NCI-H2171 (cell line): ENCODE measurements at regions not wholly inside any gene's neighbourhood (a gene's known extent, or its start where the extent isn't known, plus 50 kb on each side); places are given as distances from the start of the nearest gene placed in this dataset.
A peak's percentile ranks its signal among the peaks of the same experiment; 100 is the strongest.

Experiments used
- DNase-seq: peaks from one replicate; lab custom pipeline; 2025; lab: John Stamatoyannopoulos, UW

GRCh38 chr18:26700728-26701127 is 152.4 kb upstream of the KCTD1 start:
- DNase-seq = no peak

DNA sequence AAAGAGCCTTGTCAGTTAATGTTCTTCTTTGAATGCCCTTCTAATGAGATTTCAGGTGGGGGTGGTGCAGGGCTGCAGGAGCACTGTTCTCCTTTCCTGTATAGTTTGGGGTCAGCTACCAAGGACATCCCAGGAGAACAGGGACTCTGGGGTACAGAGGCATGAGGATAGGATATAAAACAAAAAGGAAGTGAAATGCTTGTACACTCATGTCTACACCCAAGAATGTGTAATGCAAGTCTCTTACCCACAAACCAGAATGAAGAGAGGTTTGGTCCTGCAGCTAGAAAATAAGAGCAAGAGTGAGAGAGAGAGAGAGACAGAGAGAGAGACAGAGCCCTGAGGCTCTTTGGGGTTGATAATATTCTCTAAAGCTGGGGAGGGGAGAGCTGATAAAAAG is 151.8 kb upstream of the KCTD1 start:
- DNase-seq = no peak

GRCh38 chr18:26697186-26697884 is 149.0 kb upstream of the KCTD1 start:
- no peak for DNase-seq

GRCh38 chr18:26696786-26697185 is 148.4 kb upstream of the KCTD1 start:
- DNase-seq = no peak

DNA sequence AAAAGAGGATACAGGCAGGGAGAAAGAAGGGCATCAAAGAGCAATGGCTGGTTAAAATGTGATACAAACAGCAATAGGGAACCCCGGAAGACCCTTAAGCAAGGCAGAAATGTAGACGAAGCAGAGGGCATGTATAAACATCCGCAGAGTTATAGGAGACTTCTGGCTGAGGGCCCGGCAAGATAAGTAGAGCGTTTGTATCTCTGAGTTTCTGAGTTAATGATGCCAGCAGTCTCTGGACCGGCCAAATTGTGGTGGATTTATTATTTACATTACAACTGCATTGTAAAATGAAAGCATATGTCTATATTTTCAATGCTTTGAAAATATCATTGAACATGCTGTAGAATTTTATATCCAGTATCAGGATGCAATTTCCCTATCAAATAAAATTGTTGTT is 148.0 kb upstream of the KCTD1 start:
- DNase-seq = no peak

DNA sequence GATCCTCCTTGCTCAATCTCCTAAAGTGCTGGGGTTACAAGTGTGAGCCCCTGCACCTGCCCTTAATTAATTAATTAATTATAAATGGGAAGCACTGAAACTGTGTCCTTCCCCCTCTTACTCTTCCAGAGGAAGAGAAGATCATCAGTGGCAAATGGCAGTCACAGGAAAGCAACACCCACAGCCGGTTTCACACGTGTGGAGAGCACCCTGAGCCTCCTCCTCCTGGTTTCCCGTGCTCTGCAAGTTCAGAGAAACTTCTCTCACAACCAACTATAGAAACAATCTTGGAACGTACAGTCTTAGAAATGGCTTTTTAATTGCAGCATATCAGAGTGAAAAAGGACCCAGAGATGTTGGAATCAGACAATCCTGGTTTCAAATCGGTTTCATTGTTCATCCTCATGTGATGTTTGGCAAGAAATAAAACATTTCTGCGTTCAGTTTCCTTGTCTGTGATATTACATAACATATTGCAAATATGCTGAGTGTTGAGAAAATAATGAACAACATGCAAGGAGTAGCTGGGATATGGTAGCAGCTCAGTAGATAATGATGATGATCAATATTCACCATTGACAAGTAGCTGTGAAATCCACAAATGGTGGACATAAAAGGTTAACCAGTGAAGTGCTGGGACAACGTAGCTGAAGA is 141.0 kb upstream of the KCTD1 start:
- DNase-seq = no peak

- DNase-seq = no peak
Measured at GRCh38 chr18:26686532-26686931, 138.2 kb upstream of the KCTD1 start.

- no peak for DNase-seq
Measured at GRCh38 chr18:26685438-26686157, 137.2 kb upstream of the KCTD1 start.

DNA sequence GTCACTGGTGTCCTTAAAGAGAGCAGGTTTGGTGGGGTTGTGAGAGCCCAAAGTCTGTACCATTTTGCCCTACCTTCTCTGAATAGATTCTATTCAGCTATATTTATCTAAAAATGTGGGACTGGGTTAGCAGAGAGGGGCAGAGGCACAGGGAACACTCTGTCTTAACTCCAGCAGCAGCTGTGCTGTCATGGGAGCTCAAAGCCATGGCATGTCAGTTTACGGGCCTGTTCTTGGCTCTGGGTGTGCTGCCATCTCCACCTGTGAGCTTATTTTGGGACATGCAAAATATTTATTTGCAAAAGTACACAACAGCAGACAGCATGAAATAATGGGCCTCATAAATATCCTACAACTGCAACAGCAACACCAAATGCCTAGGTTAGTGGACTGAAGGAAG is 129.6 kb upstream of the KCTD1 start:
- DNase-seq = no peak

DNA sequence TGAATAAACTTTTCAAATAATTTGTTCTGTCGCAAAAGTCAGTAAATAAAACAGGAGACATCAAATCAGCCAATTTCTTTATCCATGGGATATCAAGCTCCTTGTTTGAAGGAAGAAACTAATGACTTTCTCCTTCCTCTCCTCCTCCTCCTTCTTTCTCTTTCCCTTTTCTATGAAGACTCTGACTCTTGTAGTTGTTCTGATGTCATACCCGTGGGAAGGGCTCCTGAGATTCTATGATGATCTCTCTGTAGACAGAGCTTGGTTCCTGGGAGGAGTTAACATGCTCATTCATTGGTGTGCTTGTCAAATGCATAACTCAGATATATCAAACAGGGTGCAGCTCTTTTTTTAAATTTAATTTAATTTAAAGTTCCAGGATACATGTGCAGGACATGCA is 118.7 kb upstream of the KCTD1 start:
- DNase-seq = no peak

GRCh38 chr18:26662996-26663395 is 114.6 kb upstream of the KCTD1 start:
- no peak for DNase-seq

GRCh38 chr18:26657631-26658581 is 109.6 kb upstream of the KCTD1 start:
- no peak for DNase-seq

DNA sequence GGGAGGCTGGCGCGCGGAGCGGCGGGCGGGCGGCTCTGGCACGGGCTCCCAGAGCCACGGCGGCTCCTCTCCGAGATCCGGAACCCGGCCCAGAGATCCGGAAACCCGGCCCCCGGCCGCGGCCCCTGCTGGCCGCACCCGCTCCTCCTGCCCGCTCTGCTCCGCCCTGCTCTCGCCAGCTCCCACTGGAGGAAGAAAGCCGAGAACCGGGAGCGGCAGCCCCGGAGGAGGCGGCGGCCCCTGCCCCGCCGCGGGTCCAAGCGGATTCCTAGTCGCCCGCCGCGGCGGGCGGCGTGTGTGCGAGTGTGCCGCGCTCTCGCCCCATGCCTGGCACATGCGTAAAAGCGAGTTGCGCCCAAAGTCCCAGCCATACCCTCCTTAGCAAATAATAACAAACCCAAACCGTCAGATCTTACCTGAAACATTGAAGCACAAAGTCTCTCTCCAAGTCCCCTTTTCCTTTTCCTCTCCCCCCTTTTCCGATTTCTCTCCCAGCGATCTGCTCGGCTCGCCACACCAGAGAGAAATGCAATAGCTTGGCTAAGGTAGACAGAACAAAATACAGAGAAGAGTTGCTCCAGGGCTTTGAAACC is 108.7 kb upstream of the KCTD1 start:
- peak; percentile 54 for DNase-seq

DNA sequence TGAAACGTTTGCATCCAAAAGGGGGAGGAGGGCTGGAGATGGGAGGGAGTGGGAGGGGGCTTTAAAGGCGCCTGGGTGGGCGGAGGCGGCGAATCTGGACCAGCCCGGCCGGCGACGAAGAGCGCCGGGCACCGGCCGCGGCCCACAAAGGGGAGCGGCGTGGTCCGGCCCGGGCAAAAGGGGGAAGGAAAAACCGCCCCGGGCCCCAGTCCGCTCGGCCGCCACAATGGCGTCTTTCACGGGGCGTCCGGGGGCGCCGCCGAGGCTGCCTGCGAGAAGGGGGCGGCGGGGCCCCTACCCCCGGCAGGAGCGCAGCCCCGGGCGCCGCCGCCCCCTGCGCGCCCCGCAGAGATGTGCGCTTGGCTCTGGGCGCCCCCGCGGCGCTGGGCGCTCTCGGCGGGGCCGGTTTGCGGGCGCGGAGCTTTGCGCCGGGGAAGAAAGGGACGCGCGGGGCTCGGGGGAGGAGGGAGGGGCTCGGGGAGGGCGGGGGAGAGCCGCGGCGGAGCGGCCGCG is 108.1 kb upstream of the KCTD1 start:
- no peak for DNase-seq

DNA sequence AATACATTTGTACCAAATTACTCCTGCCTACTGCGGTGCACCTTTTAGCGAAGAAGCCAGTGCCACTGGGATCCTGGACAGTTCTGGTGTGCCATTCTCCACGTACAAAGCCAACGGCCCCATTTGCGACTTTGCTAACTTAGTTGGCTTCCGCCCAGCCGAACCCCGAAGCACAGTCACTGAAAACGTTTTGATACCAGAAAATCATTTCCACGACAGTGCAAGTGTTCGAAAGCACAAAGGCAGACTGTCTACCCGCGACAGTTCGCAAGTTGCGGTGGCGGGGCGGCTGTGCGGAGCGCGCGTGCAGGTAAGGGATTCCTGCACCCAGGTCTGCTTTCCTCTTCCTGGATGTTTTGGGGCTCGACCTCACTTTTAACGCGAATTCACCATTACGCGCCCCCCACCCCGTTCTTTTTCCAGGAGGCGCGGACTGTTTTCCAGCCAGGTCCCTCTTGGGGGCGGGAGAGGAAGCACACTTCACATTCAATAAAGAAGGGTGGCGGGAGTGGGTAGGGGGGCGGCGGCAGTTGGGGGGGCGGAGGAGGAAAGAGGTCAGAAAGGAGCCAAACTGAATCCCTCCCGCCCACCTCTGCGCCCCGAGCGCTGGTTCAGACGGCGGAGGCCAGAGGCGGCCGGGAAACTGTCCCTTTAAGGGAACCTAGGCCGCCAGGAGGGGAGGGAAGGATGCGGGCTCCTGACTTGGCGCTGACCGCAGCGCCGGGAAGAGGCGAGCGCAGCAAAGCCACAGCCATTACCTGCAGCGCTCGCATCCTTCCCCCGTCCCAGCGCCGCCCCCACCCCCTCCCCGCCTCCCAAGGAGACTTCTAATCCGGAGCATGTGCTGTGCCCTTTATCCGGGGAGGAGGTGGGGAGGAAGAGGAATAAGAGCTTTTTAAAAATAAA is 107.4 kb upstream of the KCTD1 start:
- peak; percentile 57 for DNase-seq

DNA sequence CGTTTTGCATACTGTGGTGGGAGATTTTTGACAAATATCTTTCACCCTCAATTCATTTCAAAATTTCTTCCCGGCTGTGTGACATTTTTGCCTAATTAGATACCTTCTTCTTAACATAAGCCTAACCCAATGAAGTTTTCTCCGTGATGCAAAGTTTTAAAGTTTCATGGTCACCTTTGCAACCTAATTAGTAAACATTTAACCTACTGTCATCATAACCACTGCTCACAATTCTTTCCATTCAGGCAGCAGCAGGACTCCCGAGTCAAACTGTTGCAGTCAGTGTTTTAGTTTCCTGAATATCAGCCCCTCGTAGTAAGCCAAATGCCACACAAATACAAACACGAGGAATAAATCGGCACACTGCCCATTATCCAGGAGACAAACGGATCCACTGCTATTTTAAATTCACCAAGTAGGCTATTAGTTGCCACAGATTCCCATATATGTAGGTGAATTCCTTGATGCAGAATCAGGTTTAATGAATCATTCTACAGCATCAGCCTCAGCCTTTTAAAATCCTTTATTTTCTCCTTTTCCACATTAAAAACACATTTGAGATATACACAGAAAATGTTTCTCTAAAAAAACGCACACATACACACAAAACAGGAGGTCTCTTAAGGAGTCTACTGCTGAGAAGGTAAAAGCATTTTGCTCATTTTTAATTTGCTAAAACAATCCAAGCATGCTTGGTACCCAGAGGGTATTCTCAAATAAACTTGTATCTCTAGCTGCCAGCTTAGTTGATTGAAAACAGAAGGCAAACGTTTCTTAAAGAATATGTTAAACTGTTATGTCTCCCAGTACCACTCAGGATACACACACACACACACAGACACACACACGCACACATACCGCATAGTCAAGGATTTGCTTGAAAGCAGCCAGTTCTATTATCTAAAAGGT is 106.5 kb upstream of the KCTD1 start:
- DNase-seq = no peak

GRCh38 chr18:26653943-26654615 is 105.7 kb upstream of the KCTD1 start:
- DNase-seq = no peak

DNA sequence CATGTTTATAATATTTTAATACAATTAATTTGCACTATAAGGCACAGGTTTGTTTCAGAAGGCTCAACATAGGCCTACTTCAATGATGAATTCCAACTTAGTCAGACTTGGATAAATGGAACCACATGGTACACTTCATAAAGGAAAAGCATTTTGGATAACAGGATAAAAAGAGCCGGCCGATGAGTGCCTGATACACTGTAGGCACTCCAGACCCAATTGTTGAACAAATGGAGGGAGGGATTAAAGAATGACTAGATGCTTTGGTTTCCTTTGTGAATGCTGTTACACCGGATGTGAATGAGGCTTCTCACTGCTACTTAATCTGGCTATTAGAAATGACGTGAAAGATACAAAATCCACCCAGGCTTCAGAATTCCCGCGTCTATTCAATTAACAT is 104.1 kb upstream of the KCTD1 start:
- no peak for DNase-seq
